C4-2B (cell line): ENCODE measurements at regions not wholly inside any gene's neighbourhood (a gene's known extent, or its start where the extent isn't known, plus 50 kb on each side); places are given as distances from the start of the nearest gene placed in this dataset.

Source experiments
- ZFX ChIP-seq: fragments of 450-650 bp; IDR thresholded peaks from 2 replicates; pipeline ENCODE4 v1.6.1; 2017
- TF ChIP-seq, protein P1 (sequence below): fragments of 450-650 bp; conservative IDR thresholded peaks from 2 replicates; pipeline ENCODE4 v1.5.1; 2017; ENCODE audit warnings: mild to moderate bottlenecking

DNA sequence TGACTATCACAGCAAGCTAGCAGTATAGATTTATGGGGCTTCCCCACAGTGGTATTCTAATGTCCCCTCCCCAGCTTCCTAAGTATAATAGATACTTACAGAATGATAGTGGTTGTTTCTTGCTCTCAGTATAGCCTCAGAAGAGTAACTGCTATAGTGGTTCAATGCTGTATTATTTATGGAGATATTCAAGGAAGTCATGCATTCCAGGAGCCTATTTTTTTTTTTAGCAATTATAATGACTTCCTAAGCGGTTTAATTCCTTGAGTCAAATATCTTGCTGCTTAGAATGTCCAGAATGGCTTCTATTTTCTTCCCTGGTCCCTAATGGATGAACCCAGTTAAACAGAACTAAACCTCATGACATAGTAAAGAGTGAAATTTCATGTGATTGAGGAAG lies 451.5 kb upstream of the SEMA3D start:
- TF ChIP-seq, protein P1, sequence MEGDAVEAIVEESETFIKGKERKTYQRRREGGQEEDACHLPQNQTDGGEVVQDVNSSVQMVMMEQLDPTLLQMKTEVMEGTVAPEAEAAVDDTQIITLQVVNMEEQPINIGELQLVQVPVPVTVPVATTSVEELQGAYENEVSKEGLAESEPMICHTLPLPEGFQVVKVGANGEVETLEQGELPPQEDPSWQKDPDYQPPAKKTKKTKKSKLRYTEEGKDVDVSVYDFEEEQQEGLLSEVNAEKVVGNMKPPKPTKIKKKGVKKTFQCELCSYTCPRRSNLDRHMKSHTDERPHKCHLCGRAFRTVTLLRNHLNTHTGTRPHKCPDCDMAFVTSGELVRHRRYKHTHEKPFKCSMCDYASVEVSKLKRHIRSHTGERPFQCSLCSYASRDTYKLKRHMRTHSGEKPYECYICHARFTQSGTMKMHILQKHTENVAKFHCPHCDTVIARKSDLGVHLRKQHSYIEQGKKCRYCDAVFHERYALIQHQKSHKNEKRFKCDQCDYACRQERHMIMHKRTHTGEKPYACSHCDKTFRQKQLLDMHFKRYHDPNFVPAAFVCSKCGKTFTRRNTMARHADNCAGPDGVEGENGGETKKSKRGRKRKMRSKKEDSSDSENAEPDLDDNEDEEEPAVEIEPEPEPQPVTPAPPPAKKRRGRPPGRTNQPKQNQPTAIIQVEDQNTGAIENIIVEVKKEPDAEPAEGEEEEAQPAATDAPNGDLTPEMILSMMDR: no peak
- TF ChIP-seq ZFX: no peak
